IMR-90 (cell line): ENCODE measurements at regions not wholly inside any gene's neighbourhood (a gene's known extent, or its start where the extent isn't known, plus 50 kb on each side); places are given as distances from the start of the nearest gene placed in this dataset.

Experiments
- ATAC-seq: fragments of 200-7000 bp; cut with Tn5 transposase; 2 replicates; pipeline ENCODE4 v1.9.1; 2020; ENCODE audit warnings: low read depth, mild to moderate bottlenecking, moderate library complexity
- BruUV-seq: library from RNA; stranded (reverse); fragments of 400-500 nt; replicated peaks from 2 replicates; lab custom pipeline; 2021; lab: Mats Ljungman, UMichigan
- CTCF ChIA-PET: fragments of 300-600 bp; formaldehyde crosslinking; extraction: SDS; loops from one replicate; lab custom pipeline; 2021; ENCODE audit warnings: antibody characterized with exemption; lab: Yijun Ruan, JAX
- POLR2A ChIA-PET: fragments of 300-600 bp; sonication (Branson Sonifier 250); formaldehyde crosslinking; loops from one replicate; lab custom pipeline; 2022; ENCODE audit warnings: antibody characterized with exemption; ENCODE audit not compliant: unreplicated experiment; lab: Charles Lee
- DNase-seq: peaks from one replicate; pipeline ENCODE4 v3.0.0; 2013
- H2AFZ ChIP-seq: replicated peaks from 2 replicates; pipeline ENCODE3; 2013; ENCODE audit warnings: low read length, mild to moderate bottlenecking; ENCODE audit not compliant: poor library complexity
- H2AK5ac ChIP-seq: 2 replicates; pipeline ENCODE4 v1.6.1; 2013; ENCODE audit warnings: low read depth, low read length, inconsistent platforms
- H2AK9ac ChIP-seq: replicated peaks from 2 replicates; pipeline ENCODE3; 2013; ENCODE audit warnings: mild to moderate bottlenecking, low read depth, low read length, moderate library complexity; ENCODE audit not compliant: poor library complexity
- H2BK120ac ChIP-seq: 2 replicates; pipeline ENCODE4 v1.6.1; 2013; ENCODE audit warnings: low read depth, low read length, inconsistent platforms
- H2BK15ac ChIP-seq: 3 replicates; pipeline ENCODE4 v1.6.1; 2013; ENCODE audit warnings: low read depth, low read length, inconsistent platforms
- H2BK20ac ChIP-seq: 2 replicates; pipeline ENCODE4 v1.6.1; 2013; ENCODE audit warnings: low read depth, mild to moderate bottlenecking, inconsistent platforms, low read length, moderate library complexity
- H2BK5ac ChIP-seq: 2 replicates; pipeline ENCODE4 v1.6.1; 2013; ENCODE audit warnings: mild to moderate bottlenecking, low read depth, low read length, inconsistent platforms; ENCODE audit not compliant: poor library complexity, severe bottlenecking
- H3K14ac ChIP-seq: replicated peaks from 2 replicates; pipeline ENCODE4 v1.6.1; 2013; ENCODE audit warnings: low read depth, low read length, inconsistent platforms
- H3K18ac ChIP-seq: 2 replicates; pipeline ENCODE4 v1.6.1; 2013; ENCODE audit warnings: low read depth, low read length, control low read depth
- H3K23ac ChIP-seq: 2 replicates; pipeline ENCODE4 v1.6.1; 2013; ENCODE audit warnings: low read depth, low read length, inconsistent platforms
- H3K27ac ChIP-seq: 2 replicates; pipeline ENCODE4 v1.5.1; 2013; ENCODE audit warnings: mild to moderate bottlenecking, control low read depth, low read length; ENCODE audit not compliant: insufficient read depth
- H3K27me3 ChIP-seq: 2 replicates; pipeline ENCODE4 v1.6.1; 2013; ENCODE audit warnings: low read length; ENCODE audit not compliant: control insufficient read depth, insufficient read depth
- H3K36me3 ChIP-seq: 2 replicates; pipeline ENCODE4 v1.6.1; 2013; ENCODE audit warnings: low read length, mixed read lengths; ENCODE audit not compliant: control insufficient read depth, insufficient read depth
- H3K4ac ChIP-seq: 2 replicates; pipeline ENCODE4 v1.6.1; 2013; ENCODE audit warnings: low read depth, low read length, inconsistent platforms
- H3K4me1 ChIP-seq: 2 replicates; pipeline ENCODE4 v1.6.1; 2013; ENCODE audit warnings: low read length, mixed read lengths; ENCODE audit not compliant: control insufficient read depth, insufficient read depth
- H3K4me2 ChIP-seq: 2 replicates; pipeline ENCODE4 v1.6.1; 2013; ENCODE audit warnings: low read depth, mild to moderate bottlenecking, control low read depth, low read length, moderate library complexity
- H3K4me3 ChIP-seq: 2 replicates; pipeline ENCODE4 v1.5.1; 2013; ENCODE audit warnings: low read depth, mild to moderate bottlenecking, control low read depth, low read length, moderate library complexity; ENCODE audit not compliant: insufficient read depth
- H3K56ac ChIP-seq: 2 replicates; pipeline ENCODE4 v1.6.1; 2013; ENCODE audit warnings: low read length, inconsistent platforms; ENCODE audit not compliant: insufficient read depth; ENCODE audit errors: extremely low read depth
- H3K79me1 ChIP-seq, 2 experiments: 2 replicates each; pipeline ENCODE4 v1.6.1; 2013; ENCODE audit warnings: low read length in 2 of 2, inconsistent platforms in 1 of 2, low read depth in 1 of 2
- H3K9ac ChIP-seq: 2 replicates; pipeline ENCODE4 v1.6.1; 2013; ENCODE audit warnings: low read depth, low read length, control low read depth
- H3K9me1 ChIP-seq: 2 replicates; pipeline ENCODE4 v1.6.1; 2013; ENCODE audit warnings: low read length, inconsistent platforms; ENCODE audit not compliant: insufficient read depth
- H3K9me3 ChIP-seq: 2 replicates; pipeline ENCODE4 v1.6.1; 2013; ENCODE audit warnings: low read length; ENCODE audit not compliant: control insufficient read depth, insufficient read depth
- H4K20me1 ChIP-seq: 2 replicates; pipeline ENCODE4 v1.6.1; 2013; ENCODE audit warnings: low read length, inconsistent platforms; ENCODE audit not compliant: insufficient read depth
- H4K5ac ChIP-seq: 2 replicates; pipeline ENCODE4 v1.6.1; 2013; ENCODE audit warnings: mild to moderate bottlenecking, low read depth, low read length, control low read depth
- H4K8ac ChIP-seq, 2 experiments: 2 replicates each; pipeline ENCODE4 v1.6.1; 2013; ENCODE audit warnings: low read depth in 2 of 2, low read length in 2 of 2, control low read depth in 1 of 2, inconsistent platforms in 1 of 2
- H4K91ac ChIP-seq: 2 replicates; pipeline ENCODE4 v1.6.1; 2013; ENCODE audit warnings: low read depth, low read length, inconsistent platforms; ENCODE audit not compliant: insufficient read depth
- BHLHE40 ChIP-seq: fragments of 150-350 bp; IDR thresholded peaks from 2 replicates; pipeline ENCODE4 v1.6.1; 2016; ENCODE audit warnings: mild to moderate bottlenecking, low read depth, low read length
- CEBPB ChIP-seq: IDR thresholded peaks from 2 replicates; pipeline ENCODE4 v1.6.1; 2012; ENCODE audit warnings: low read depth, low read length, improper control_type of control experiment
- CHD1 ChIP-seq: IDR thresholded peaks from 2 replicates; pipeline ENCODE4 v1.6.1; 2012; ENCODE audit warnings: low read depth, low read length, improper control_type of control experiment
- ELK1 ChIP-seq: fragments of 150-350 bp; IDR thresholded peaks from 2 replicates; pipeline ENCODE4 v1.6.1; 2016; ENCODE audit warnings: low read depth, mild to moderate bottlenecking, low read length, moderate library complexity, borderline replicate concordance
- FOS ChIP-seq: fragments of 150-350 bp; IDR thresholded peaks from 2 replicates; pipeline ENCODE4 v1.6.1; 2016; ENCODE audit warnings: low read depth, low read length
- MAFK ChIP-seq: IDR thresholded peaks from 2 replicates; pipeline ENCODE4 v1.6.1; 2012; ENCODE audit warnings: low read depth, low read length, improper control_type of control experiment
- MAZ ChIP-seq: IDR thresholded peaks from 2 replicates; pipeline ENCODE4 v1.6.1; 2012; ENCODE audit warnings: low read depth, mild to moderate bottlenecking, low read length, improper control_type of control experiment, moderate library complexity, borderline replicate concordance
- MXI1 ChIP-seq: IDR thresholded peaks from 2 replicates; pipeline ENCODE4 v1.6.1; 2012; ENCODE audit warnings: low read depth, mild to moderate bottlenecking, low read length, moderate library complexity, borderline replicate concordance
- NFE2L2 ChIP-seq: fragments of 150-350 bp; IDR thresholded peaks from 2 replicates; pipeline ENCODE4 v1.6.1; 2016; ENCODE audit warnings: low read depth, mild to moderate bottlenecking, low read length
- POLR2A ChIP-seq: IDR thresholded peaks from 2 replicates; pipeline ENCODE4 v1.6.1; 2012; ENCODE audit warnings: mild to moderate bottlenecking, low read depth, low read length
- RAD21 ChIP-seq: IDR thresholded peaks from 2 replicates; pipeline ENCODE4 v1.6.1; 2012; ENCODE audit warnings: low read length, improper control_type of control experiment
- RCOR1 ChIP-seq: IDR thresholded peaks from 2 replicates; pipeline ENCODE4 v1.6.1; 2012; ENCODE audit warnings: mild to moderate bottlenecking, low read length, improper control_type of control experiment; ENCODE audit not compliant: insufficient replicate concordance
- RFX5 ChIP-seq: IDR thresholded peaks from 2 replicates; pipeline ENCODE4 v1.8.0; 2012; ENCODE audit warnings: low read depth, mild to moderate bottlenecking, low read length, moderate library complexity
- SMC3 ChIP-seq: fragments of 150-350 bp; IDR thresholded peaks from 2 replicates; pipeline ENCODE4 v1.6.1; 2016; ENCODE audit warnings: low read depth, mild to moderate bottlenecking, antibody characterized with exemption, low read length, moderate library complexity
- USF2 ChIP-seq: fragments of 150-350 bp; IDR thresholded peaks from 2 replicates; pipeline ENCODE4 v1.6.1; 2017; ENCODE audit warnings: mild to moderate bottlenecking, antibody characterized with exemption, low read length, low read depth
- WGBS, 2 experiments: methylation state at CpG; one replicate each; pipeline versions ENCODE4 v1.1.5 to v1.1.7; 2013; ENCODE audit warnings: missing lambda C conversion rate in 2 of 2; ENCODE audit not compliant: insufficient read length in 1 of 2; ENCODE audit errors: extremely low coverage in 2 of 2; 5-methylcytosine and 5-hydroxymethylcytosine counted together
- dilution Hi-C: fragments of 300-500 bp; cut with HindIII; formaldehyde crosslinking; loops from one replicate; pipeline ENCODE4 v1.14.3; 2018; ENCODE audit warnings: low sequenced_read_pairs; ENCODE audit not compliant: unreplicated experiment
- in situ Hi-C: fragments of 300-500 bp; cut with MboI; formaldehyde crosslinking; loops from 3 replicates; pipeline ENCODE4 v1.14.3; 2019; ENCODE audit warnings: low sequenced_read_pairs, inconsistent platforms, mixed read lengths
- intact Hi-C: fragments of 100-400 bp; cut with micrococcal nuclease; formaldehyde crosslinking; loops from 2 replicates; pipeline ENCODE4 v1.10.0; 2022
- TF ChIP-seq, protein P1 (sequence below): conservative IDR thresholded peaks from 2 replicates; pipeline ENCODE4 v1.5.1; 2012; ENCODE audit warnings: mild to moderate bottlenecking, low read depth, low read length, improper control_type of control experiment

- Histone ChIP-seq H2BK120ac (no peak overlapping the region), H4K8ac (no peak overlapping the region), H4K91ac (no peak overlapping the region), H2BK15ac (no peak overlapping the region), H3K79me1 (no peaks in the 10 kb centered on the region), H3K18ac (no peak overlapping the region), H3K4me2 (no peak overlapping the region), H3K23ac (no peak overlapping the region), H3K4ac (no peak overlapping the region), H3K56ac (no peak overlapping the region), H2BK5ac (no peak overlapping the region), H2AFZ (no peak overlapping the region), H4K5ac (no peak overlapping the region), H3K9ac (no peak overlapping the region), H3K4me1 (no peaks in the 10 kb centered on the region), H3K36me3 (no peaks in the 10 kb centered on the region), H3K27ac (no peak overlapping the region), H3K27me3 (no peaks in the 10 kb centered on the region), H3K9me3 (peaks cover 3% of the 10 kb centered on the region), H3K14ac (no peak overlapping the region), H2AK9ac (no peak overlapping the region), H3K4me3 (no peak overlapping the region), H4K20me1 (no peaks in the 10 kb centered on the region), H2BK20ac (no peak overlapping the region), H3K9me1 (no peaks in the 10 kb centered on the region), H2AK5ac (no peak overlapping the region)
- dilution Hi-C loops: no loop called here
- ChIA-PET POLR2A (no interaction called here), CTCF (no interaction called here)
- TF ChIP-seq MAFK: no peak
- TF ChIP-seq FOS: no peak
- TF ChIP-seq CEBPB: no peak
- TF ChIP-seq SMC3: no peak
- TF ChIP-seq, protein P1, sequence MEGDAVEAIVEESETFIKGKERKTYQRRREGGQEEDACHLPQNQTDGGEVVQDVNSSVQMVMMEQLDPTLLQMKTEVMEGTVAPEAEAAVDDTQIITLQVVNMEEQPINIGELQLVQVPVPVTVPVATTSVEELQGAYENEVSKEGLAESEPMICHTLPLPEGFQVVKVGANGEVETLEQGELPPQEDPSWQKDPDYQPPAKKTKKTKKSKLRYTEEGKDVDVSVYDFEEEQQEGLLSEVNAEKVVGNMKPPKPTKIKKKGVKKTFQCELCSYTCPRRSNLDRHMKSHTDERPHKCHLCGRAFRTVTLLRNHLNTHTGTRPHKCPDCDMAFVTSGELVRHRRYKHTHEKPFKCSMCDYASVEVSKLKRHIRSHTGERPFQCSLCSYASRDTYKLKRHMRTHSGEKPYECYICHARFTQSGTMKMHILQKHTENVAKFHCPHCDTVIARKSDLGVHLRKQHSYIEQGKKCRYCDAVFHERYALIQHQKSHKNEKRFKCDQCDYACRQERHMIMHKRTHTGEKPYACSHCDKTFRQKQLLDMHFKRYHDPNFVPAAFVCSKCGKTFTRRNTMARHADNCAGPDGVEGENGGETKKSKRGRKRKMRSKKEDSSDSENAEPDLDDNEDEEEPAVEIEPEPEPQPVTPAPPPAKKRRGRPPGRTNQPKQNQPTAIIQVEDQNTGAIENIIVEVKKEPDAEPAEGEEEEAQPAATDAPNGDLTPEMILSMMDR: no peak
- TF ChIP-seq RFX5: no peak
- no peak for TF ChIP-seq POLR2A
- TF ChIP-seq USF2: no peak
- TF ChIP-seq RAD21: no peak
- TF ChIP-seq MAZ: no peak
- no peak for TF ChIP-seq MXI1
- TF ChIP-seq NFE2L2: no peak
- TF ChIP-seq CHD1: no peak
- no peak for TF ChIP-seq BHLHE40
- TF ChIP-seq ELK1: no peak
- no peak for TF ChIP-seq RCOR1
- in situ Hi-C loops: no loop called here
- WGBS, 2 experiments: 18% methylated on average over 4 of the region's 5 CpGs; no CpG with 5 or more reads in 1 of the 2 experiments
- no peak for ATAC-seq
- no peak for DNase-seq
- intact Hi-C loops: no loop called here
- no TSS peak for BruUV-seq
Measured at GRCh38 chr16:79691007-79691406, 90.5 kb upstream of the MAF start.
